Fibroblast of villous mesenchyme (primary cell): ENCODE measurements at regions not wholly inside any gene's neighbourhood (a gene's known extent, or its start where the extent isn't known, plus 50 kb on each side); places are given as distances from the start of the nearest gene placed in this dataset.

Source experiments
- DNase-seq: peaks from one replicate; pipeline ENCODE4 v3.0.0-alpha.2; 2010; ENCODE audit warnings: low read depth
- H3K4me3 ChIP-seq: 2 replicates; pipeline ENCODE4 v1.5.1; 2011; ENCODE audit warnings: low read depth, mild to moderate bottlenecking, low read length
- TF ChIP-seq, protein P1 (sequence below): IDR thresholded peaks from 2 replicates; pipeline ENCODE4 v1.5.1; 2012; ENCODE audit warnings: low read depth, mild to moderate bottlenecking, low read length; ENCODE audit not compliant: insufficient read depth

DNA sequence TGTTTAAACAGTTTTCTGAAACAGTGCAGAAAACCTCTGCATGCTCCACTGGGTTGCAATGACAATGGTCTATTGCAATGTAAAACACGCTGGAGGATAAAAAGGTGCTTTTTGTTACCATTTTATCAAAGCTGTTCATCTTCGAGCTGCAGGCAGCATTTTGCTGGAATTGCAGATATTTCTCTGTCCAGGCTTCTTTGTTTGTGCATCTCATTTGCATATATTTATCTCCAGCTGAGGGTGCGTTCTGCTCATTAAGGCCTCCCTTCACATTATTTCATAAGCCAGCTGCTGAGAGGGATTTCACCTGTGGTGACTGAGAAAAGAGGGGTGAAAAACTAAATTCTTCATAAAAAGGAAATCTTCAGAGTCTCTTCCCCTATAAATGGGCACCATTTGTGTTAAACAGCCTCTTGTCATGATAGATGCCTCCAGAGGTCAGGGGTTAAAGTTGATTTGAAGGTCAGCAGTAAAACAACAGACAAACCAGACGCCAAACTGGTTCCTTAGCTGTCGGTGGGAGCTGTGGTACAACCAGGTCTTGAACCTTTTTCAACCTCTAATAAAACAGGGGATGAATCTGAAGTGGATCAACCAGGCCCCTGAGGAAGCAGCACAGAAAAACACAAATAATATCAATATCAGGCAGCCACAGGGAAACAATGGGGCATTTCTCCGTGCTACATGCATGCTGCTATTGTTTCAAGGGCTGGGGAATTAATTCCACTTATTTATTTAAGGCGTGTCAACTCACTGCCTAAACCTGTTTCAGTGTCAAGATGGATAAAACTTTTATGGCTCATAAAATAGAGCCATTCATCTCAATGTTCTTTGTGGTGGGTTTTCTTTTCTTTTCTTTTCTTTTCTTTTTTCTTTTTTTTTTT lies 265.1 kb downstream of the MEIS1 start:
- DNase-seq = peak; percentile 31
- no peak overlapping the region for H3K4me3 ChIP-seq
- TF ChIP-seq, protein P1, sequence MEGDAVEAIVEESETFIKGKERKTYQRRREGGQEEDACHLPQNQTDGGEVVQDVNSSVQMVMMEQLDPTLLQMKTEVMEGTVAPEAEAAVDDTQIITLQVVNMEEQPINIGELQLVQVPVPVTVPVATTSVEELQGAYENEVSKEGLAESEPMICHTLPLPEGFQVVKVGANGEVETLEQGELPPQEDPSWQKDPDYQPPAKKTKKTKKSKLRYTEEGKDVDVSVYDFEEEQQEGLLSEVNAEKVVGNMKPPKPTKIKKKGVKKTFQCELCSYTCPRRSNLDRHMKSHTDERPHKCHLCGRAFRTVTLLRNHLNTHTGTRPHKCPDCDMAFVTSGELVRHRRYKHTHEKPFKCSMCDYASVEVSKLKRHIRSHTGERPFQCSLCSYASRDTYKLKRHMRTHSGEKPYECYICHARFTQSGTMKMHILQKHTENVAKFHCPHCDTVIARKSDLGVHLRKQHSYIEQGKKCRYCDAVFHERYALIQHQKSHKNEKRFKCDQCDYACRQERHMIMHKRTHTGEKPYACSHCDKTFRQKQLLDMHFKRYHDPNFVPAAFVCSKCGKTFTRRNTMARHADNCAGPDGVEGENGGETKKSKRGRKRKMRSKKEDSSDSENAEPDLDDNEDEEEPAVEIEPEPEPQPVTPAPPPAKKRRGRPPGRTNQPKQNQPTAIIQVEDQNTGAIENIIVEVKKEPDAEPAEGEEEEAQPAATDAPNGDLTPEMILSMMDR = no peak

DNA sequence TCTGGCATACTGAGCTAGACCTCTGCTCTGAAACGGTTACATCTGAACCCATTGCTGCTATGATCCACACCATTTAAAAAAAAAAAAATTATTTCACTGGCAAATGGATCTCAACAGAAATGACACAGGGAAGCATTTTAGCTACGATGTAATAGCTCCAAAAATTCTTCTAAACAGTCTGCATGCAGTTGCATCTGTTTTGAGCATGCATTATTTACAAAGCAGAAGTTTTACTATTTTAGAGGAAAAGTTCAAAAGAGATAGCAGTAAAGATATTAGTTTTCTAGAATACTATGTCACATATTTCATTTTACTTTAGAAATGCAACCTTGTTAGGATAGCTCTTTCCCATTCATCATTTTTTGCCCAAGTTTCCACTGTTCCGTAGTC lies 265.7 kb downstream of the MEIS1 start:
- TF ChIP-seq, protein P1 = no peak
- no peak for DNase-seq
- H3K4me3 ChIP-seq = no peak overlapping the region

DNA sequence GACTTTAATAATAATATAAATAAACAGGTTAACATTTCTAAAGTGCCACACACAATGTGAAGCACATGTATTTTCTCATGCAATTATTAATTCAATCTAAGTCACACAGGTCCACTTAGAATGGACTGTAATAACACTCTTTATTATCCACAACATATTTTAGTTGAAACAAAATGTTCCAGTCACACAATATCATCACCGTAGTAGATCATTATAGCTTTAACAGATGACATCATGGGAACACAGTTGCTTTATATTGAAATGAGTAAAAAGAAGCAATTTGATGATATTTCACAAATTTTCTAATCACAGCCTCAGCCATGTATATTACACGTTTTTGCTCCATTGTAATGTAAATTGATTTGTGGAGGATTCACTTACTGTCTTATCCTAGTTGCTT lies 266.3 kb downstream of the MEIS1 start:
- DNase-seq = no peak
- H3K4me3 ChIP-seq = no peak overlapping the region
- TF ChIP-seq, protein P1 = no peak

DNA sequence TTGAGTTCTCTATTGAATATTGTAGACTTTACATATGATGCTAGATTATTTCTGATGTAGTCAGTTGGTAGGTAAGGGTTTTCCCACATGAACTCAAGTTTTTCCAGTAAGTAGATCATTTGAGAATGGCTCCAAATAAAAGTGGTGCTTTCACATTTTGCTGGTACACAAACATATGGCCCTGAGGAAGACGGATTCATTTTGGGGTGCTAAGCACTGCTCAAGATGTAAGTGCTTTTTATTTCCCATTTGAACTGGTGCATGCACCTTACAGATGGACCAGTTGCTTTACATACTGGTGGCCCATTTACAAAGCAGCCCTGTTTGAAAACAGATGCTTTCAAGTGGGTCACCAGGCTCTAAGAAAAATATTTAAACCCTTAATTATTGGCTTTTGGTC lies 266.7 kb downstream of the MEIS1 start:
- H3K4me3 ChIP-seq = no peak overlapping the region
- TF ChIP-seq, protein P1 = no peak
- no peak for DNase-seq

DNA sequence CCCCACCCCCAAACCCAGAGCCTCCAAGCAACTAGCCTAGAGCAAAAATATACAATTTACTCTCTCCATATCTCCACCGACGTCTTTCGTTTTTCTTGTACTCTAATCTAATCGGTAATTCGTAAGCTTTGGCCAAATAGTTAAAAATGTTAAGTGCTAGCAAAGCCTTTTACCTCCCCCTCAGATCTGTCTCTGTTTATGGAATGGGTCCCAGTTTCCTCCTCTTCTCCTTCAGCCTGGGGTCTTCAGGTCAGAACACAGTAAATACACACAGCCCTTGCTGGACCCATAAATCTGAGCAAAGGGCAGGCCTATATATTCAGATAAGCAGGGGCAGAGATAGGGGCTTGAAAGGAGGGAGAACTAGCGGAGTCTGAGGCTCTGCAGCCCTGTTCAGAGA lies 267.4 kb downstream of the MEIS1 start:
- TF ChIP-seq, protein P1 = no peak
- peak; percentile 97 for DNase-seq
- H3K4me3 ChIP-seq = no peak overlapping the region

DNA sequence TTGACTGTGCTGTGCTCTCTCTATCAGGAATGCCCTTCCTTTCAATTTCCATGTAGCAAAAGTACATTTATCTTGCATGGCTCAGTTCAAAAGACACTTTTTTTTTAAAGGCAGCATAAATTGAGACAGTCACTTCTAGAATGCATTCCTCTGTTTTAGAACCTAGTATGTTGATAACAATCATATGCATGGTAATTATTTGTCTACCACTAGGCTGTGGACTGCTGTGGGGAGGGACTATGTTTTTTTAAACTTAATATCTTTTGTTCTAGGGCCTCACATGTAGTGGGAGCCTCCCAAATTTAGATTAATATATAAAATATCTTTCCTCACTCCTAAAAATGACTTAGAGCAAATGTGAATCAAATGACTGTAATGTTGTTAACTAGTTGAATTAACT lies 269.9 kb downstream of the MEIS1 start:
- no peak overlapping the region for H3K4me3 ChIP-seq
- DNase-seq = no peak
- TF ChIP-seq, protein P1 = no peak
